Fibroblast of villous mesenchyme (primary cell): ENCODE measurements at regions not wholly inside any gene's neighbourhood (a gene's known extent, or its start where the extent isn't known, plus 50 kb on each side); places are given as distances from the start of the nearest gene placed in this dataset.

ENCODE experiments used
- DNase-seq: peaks from one replicate; pipeline ENCODE4 v3.0.0-alpha.2; 2010; ENCODE audit warnings: low read depth
- H3K4me3 ChIP-seq: 2 replicates; pipeline ENCODE4 v1.5.1; 2011; ENCODE audit warnings: low read depth, mild to moderate bottlenecking, low read length
- TF ChIP-seq, protein P1 (sequence below): IDR thresholded peaks from 2 replicates; pipeline ENCODE4 v1.5.1; 2012; ENCODE audit warnings: low read depth, mild to moderate bottlenecking, low read length; ENCODE audit not compliant: insufficient read depth

DNA sequence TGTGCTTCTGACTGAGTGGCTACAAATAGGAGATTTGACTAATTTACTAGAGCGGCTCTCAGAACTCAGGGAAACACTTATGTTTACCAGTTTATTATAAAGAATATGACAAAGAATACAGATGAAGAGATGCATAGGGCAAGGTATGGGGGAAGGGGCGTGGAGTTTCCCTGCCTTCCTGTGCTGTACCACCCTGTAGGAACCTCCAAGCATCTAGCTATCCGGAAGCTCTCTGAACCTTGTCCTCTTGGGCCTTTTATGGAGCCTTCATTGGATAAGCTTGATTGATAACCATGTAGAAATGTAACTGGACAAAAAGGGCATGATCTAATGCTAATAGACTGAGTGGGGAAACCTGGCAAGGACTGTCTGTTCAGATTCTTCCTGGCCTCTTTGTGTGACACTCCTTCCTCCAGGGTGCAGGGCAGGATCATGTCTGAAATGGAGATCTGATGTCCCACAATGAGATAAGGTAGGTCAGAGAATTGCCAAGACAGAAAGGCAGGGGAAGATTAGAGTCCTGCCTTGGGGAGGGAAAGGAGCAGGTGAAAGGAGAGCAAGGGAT is 101.8 kb upstream of the NPAS2 start:
- H3K4me3 ChIP-seq = no peak overlapping the region
- TF ChIP-seq, protein P1, sequence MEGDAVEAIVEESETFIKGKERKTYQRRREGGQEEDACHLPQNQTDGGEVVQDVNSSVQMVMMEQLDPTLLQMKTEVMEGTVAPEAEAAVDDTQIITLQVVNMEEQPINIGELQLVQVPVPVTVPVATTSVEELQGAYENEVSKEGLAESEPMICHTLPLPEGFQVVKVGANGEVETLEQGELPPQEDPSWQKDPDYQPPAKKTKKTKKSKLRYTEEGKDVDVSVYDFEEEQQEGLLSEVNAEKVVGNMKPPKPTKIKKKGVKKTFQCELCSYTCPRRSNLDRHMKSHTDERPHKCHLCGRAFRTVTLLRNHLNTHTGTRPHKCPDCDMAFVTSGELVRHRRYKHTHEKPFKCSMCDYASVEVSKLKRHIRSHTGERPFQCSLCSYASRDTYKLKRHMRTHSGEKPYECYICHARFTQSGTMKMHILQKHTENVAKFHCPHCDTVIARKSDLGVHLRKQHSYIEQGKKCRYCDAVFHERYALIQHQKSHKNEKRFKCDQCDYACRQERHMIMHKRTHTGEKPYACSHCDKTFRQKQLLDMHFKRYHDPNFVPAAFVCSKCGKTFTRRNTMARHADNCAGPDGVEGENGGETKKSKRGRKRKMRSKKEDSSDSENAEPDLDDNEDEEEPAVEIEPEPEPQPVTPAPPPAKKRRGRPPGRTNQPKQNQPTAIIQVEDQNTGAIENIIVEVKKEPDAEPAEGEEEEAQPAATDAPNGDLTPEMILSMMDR = no peak
- no peak for DNase-seq

DNA sequence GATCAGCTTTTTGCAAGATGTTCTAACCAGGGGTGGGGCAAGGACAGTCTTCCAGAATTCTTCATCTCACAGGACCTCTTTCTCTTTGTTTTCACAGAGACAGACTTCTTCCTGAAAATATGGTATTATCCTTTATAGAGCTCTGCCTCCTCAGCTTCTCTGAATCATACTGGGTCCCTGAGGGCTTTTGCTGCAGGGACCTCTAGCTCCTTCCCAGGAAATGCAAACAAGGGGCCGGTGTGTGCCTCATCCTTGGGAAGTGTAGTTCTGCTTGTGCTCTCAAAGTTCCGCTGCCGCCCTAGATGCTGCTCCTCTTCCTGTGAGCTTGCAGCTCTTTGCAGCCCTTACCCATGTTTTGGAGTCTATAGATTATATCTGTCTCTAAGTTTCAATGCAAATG is 99.5 kb upstream of the NPAS2 start:
- TF ChIP-seq, protein P1 = no peak
- H3K4me3 ChIP-seq = no peak overlapping the region
- DNase-seq = no peak

DNA sequence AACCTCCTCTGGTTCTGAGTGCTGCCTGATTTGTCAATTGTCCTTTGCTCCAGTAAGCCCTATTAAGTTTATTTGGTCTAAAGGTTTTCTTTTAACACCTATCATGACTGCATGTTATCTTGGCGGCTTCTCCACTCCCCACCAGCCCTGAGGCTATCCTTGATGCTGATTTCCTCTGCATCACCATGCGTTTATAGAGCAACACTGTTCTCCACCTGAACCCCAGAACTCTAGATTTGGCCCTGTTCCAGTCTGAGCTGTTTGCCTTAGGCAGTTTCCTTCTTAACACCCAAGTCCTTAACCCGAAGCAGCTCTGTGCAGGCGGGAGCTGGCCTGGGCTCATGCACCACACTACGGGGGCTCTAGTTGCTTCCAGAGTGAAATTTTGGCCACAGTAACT is 98.2 kb upstream of the NPAS2 start:
- no peak overlapping the region for H3K4me3 ChIP-seq
- no peak for DNase-seq
- TF ChIP-seq, protein P1 = no peak

DNA sequence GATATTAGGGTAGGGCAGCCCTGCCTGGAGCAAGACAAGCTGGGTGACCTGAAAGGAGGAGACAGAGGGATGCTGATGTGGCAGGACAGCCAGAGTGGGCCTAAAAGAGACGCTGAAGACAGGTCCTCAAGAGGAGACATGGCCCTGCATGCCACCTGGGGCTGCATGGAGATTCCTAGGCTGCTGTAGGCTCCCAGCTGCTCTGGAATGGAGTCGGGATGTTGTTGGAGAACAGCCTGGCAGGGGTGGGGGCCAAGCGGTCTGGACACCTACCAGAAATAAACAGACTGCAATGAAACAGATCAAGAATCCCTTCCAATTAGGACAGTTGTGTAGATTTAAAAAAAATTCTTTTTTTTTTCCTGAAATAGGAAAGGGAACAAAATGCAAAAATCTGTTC is 97.8 kb upstream of the NPAS2 start:
- H3K4me3 ChIP-seq = no peak overlapping the region
- TF ChIP-seq, protein P1 = no peak
- DNase-seq = no peak

DNA sequence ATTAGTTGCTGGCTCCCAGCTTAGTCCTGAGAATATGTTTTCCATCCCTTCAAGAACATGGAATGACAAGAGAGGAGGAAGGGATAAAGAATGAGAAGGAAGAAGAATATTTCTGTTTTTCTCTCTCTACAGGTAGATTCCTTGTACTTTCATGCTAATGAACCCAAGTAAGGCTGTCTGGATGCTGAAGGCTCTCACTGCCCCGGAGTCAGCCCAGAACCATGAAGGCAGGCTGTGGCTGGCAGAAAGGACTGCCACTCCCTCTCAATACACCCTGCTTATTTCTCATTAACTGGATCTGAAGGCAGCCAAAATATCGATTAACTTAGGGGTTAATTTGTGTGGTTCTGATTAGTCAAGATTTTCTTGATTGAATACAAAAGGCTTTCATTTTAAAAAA is 93.1 kb upstream of the NPAS2 start:
- DNase-seq = no peak
- H3K4me3 ChIP-seq = no peak overlapping the region
- TF ChIP-seq, protein P1 = no peak

DNA sequence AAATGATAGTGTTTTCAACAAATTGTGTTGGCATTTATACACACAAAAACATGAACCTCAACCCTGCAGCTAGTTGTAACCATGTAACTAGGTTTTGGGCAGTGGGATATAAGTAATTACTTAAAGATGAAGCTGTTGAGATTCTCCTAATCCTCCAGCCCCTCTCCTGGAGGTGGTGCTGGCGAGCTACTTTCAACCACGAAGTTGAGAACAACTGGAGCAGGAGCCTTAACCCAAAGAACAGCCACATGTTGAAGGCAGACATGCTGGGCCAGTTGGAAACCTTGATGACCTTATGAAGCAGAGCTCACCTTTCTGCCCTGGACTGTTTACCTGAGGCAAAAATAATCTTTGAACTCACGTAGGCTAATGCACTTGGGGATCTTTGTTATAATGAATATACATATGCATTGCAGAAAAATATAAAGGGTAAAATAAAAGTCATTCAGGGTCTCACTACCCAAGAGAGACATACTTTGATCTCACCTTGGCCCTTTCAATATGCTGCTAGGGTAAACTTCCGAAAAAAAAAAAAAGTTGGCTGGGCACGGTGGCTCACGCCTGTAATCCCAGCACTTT is 89.6 kb upstream of the NPAS2 start:
- TF ChIP-seq, protein P1 = peak; percentile 85
- no peak overlapping the region for H3K4me3 ChIP-seq
- peak; percentile 83 for DNase-seq

DNA sequence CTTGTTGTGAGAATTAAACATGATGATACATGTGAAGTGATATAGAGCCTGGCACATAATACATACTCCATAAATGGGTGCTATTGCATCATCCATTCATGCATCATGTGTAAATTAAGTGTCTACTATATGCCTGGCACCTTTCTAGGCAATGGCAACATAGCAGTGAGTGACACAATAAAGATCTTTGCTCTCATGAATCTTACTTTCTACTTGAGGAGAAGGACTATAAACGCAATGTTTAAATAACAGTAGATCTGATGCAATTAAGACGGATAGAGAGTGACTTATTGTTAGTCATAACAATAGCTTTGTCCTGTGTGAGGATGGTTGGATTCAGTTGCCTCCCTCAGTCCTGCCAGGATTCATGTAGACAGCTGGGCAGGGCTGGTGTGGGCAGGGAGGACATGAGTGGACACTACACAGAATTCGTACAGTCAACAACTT is 88.4 kb upstream of the NPAS2 start:
- no peak for DNase-seq
- H3K4me3 ChIP-seq = no peak overlapping the region
- TF ChIP-seq, protein P1 = no peak
